OCI-LY7 (cell line): ENCODE measurements at regions not wholly inside any gene's neighbourhood (a gene's known extent, or its start where the extent isn't known, plus 50 kb on each side); places are given as distances from the start of the nearest gene placed in this dataset.

ENCODE experiments used
- EZH2phosphoT487 ChIP-seq: fragments of 200-600 bp; sonication (generic); IDR thresholded peaks from 2 replicates; pipeline ENCODE4 v1.6.1; 2018; ENCODE audit warnings: low read depth, borderline replicate concordance, mild to moderate bottlenecking, mixed run types, antibody characterized with exemption, low read length, moderate library complexity, mixed read lengths
- TF ChIP-seq, protein P1 (sequence below): fragments of 200-600 bp; sonication (generic); conservative IDR thresholded peaks from 2 replicates; pipeline ENCODE4 v1.5.1; 2014; ENCODE audit warnings: mild to moderate bottlenecking, antibody characterized with exemption, low read length, moderate library complexity, mixed read lengths

GRCh38 chr7:118621810-118622360 lies 397.4 kb downstream of the ANKRD7 start:
- TF ChIP-seq, protein P1, sequence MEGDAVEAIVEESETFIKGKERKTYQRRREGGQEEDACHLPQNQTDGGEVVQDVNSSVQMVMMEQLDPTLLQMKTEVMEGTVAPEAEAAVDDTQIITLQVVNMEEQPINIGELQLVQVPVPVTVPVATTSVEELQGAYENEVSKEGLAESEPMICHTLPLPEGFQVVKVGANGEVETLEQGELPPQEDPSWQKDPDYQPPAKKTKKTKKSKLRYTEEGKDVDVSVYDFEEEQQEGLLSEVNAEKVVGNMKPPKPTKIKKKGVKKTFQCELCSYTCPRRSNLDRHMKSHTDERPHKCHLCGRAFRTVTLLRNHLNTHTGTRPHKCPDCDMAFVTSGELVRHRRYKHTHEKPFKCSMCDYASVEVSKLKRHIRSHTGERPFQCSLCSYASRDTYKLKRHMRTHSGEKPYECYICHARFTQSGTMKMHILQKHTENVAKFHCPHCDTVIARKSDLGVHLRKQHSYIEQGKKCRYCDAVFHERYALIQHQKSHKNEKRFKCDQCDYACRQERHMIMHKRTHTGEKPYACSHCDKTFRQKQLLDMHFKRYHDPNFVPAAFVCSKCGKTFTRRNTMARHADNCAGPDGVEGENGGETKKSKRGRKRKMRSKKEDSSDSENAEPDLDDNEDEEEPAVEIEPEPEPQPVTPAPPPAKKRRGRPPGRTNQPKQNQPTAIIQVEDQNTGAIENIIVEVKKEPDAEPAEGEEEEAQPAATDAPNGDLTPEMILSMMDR: no peak
- TF ChIP-seq EZH2phosphoT487: no peak
